HepG2 (cell line): ENCODE measurements at regions not wholly inside any gene's neighbourhood (a gene's known extent, or its start where the extent isn't known, plus 50 kb on each side); places are given as distances from the start of the nearest gene placed in this dataset.

ENCODE experiments used
- ATAC-seq: fragments of 200-7000 bp; cut with Tn5 transposase; 3 replicates; pipeline ENCODE4 v1.9.1; 2020; ENCODE audit warnings: mild to moderate bottlenecking, moderate library complexity
- BruUV-seq: library from RNA; stranded (reverse); fragments of 400-500 nt; replicated peaks from 2 replicates; lab custom pipeline; 2021; lab: Mats Ljungman, UMichigan
- CTCF ChIA-PET: fragments of 300-600 bp; formaldehyde crosslinking; extraction: SDS; loops from one replicate; lab custom pipeline; 2021; ENCODE audit warnings: low total read pairs, inconsistent platforms, low intra/inter-chr PET ratio; lab: Yijun Ruan, JAX
- POLR2A ChIA-PET: fragments of 350-600 bp; sonication (Branson Sonifier 250); formaldehyde crosslinking; loops from one replicate; lab custom pipeline; 2020; ENCODE audit warnings: antibody characterized with exemption, inconsistent platforms; lab: Yijun Ruan, JAX
- DNase-seq: peaks from one replicate; pipeline ENCODE4 v3.0.0-alpha.2; 2015; ENCODE audit warnings: low spot score
- FAIRE-seq: peaks from 3 replicates; lab custom pipeline; 2011; peaks lifted over from hg19 to GRCh38; lab: Jason Lieb, UNC
- H2AFZ ChIP-seq: one replicate; pipeline ENCODE4 v1.6.1; 2011; ENCODE audit warnings: low read length, inconsistent platforms
- H3K27ac ChIP-seq: fragments of 300-600 bp; 3 replicates; pipeline ENCODE4 v1.8.0; 2011; ENCODE audit warnings: mixed run types, mild to moderate bottlenecking, mixed read lengths, low read length, inconsistent platforms; ENCODE audit not compliant: insufficient read depth; ENCODE audit errors: extremely low read length
- H3K27me3 ChIP-seq, 2 experiments: fragments of 200-600 bp in 1 of 2; 2 replicates in 1 of 2; 3 replicates in 1 of 2; pipeline versions ENCODE4 v1.6.0 to v1.8.0; 2011; ENCODE audit warnings: low read length in 2 of 2, mild to moderate bottlenecking in 2 of 2, moderate library complexity in 2 of 2, inconsistent platforms in 1 of 2; ENCODE audit not compliant: insufficient read depth in 2 of 2, control insufficient read depth in 1 of 2
- H3K36me3 ChIP-seq, 2 experiments: fragments of 200-600 bp in 1 of 2; replicated peaks in 1 of 2; 2 replicates in 1 of 2; 3 replicates in 1 of 2; pipeline versions ENCODE4 v1.5.1 to v1.8.0; 2011; ENCODE audit warnings: low read length in 2 of 2, inconsistent platforms in 1 of 2; ENCODE audit not compliant: insufficient read depth in 2 of 2, control insufficient read depth in 1 of 2
- H3K4me1 ChIP-seq: 2 replicates; pipeline ENCODE4 v1.5.1; 2012; ENCODE audit warnings: low read length, inconsistent platforms; ENCODE audit not compliant: insufficient read depth
- H3K4me2 ChIP-seq: 2 replicates; pipeline ENCODE4 v1.6.0; 2011; ENCODE audit warnings: low read depth, low read length, inconsistent platforms
- H3K4me3 ChIP-seq, 3 experiments: fragments of 200-600 bp in 1 of 3; sonication (generic), shearing (Covaris generic) in 1 of 3; replicated peaks in 1 of 3; 2 replicates each; pipeline ENCODE4 v1.5.1; 2011 to 2016; ENCODE audit warnings: low read length in 3 of 3, inconsistent platforms in 2 of 3, low read depth in 2 of 3, mild to moderate bottlenecking in 2 of 3, control low read depth in 1 of 3, mixed read lengths in 1 of 3; ENCODE audit not compliant: insufficient read depth in 1 of 3
- H3K79me2 ChIP-seq: one replicate; pipeline ENCODE4 v1.6.1; 2011; ENCODE audit warnings: low read length, inconsistent platforms; ENCODE audit not compliant: insufficient read depth
- H3K9ac ChIP-seq: 2 replicates; pipeline ENCODE4 v1.6.0; 2011; ENCODE audit warnings: mild to moderate bottlenecking, low read depth, low read length, inconsistent platforms; ENCODE audit not compliant: insufficient read depth
- H3K9me3 ChIP-seq: 2 replicates; pipeline ENCODE4 v1.5.1; 2012; ENCODE audit warnings: mild to moderate bottlenecking, low read length
- H4K20me1 ChIP-seq: 2 replicates; pipeline ENCODE4 v1.6.0; 2011; ENCODE audit warnings: inconsistent platforms, mild to moderate bottlenecking, low read length, moderate library complexity; ENCODE audit not compliant: insufficient read depth
- BCL6 ChIP-seq: IDR thresholded peaks from 2 replicates; pipeline ENCODE4 v1.6.1; 2016; ENCODE audit warnings: missing genetic modification reagents, missing compliant biosample characterization
- CBFB ChIP-seq: sonication (generic); formaldehyde crosslinking; IDR thresholded peaks from 2 replicates; pipeline ENCODE4 v1.4.0; 2020; ENCODE audit warnings: missing genetic modification reagents
- NCOA5 ChIP-seq: sonication (generic); formaldehyde crosslinking; IDR thresholded peaks from 2 replicates; pipeline ENCODE4 v1.4.0; 2020; ENCODE audit warnings: missing genetic modification reagents
- NPAS2 ChIP-seq: sonication (generic); formaldehyde crosslinking; IDR thresholded peaks from 2 replicates; pipeline ENCODE4 v1.8.0; 2022; ENCODE audit warnings: mild to moderate bottlenecking, missing genetic modification reagents, borderline replicate concordance
- PRPF4 ChIP-seq: fragments of 200-400 bp; formaldehyde crosslinking; IDR thresholded peaks from 2 replicates; pipeline ENCODE4 v1.6.1; 2016; ENCODE audit warnings: low read length, low read depth; ENCODE audit not compliant: poor library complexity, severe bottlenecking
- RBM22 ChIP-seq: fragments of 200-400 bp; formaldehyde crosslinking; optimal IDR thresholded peaks from 2 replicates; pipeline ENCODE3; 2017; ENCODE audit warnings: mild to moderate bottlenecking, low read length, moderate library complexity
- TBP ChIP-seq: sonication (generic); formaldehyde crosslinking; IDR thresholded peaks from 2 replicates; pipeline ENCODE4 v1.5.0; 2020; ENCODE audit warnings: missing genetic modification reagents
- ZNF558 ChIP-seq: sonication (generic); formaldehyde crosslinking; IDR thresholded peaks from 2 replicates; pipeline ENCODE4 v1.9.0; 2022; ENCODE audit warnings: mild to moderate bottlenecking, missing genetic modification reagents, borderline replicate concordance
- ZNF564 ChIP-seq: sonication (generic); formaldehyde crosslinking; IDR thresholded peaks from 2 replicates; pipeline ENCODE4 v1.8.1; 2023; ENCODE audit warnings: mild to moderate bottlenecking, missing genetic modification reagents
- ZNF670 ChIP-seq: sonication (generic); formaldehyde crosslinking; IDR thresholded peaks from 2 replicates; pipeline ENCODE4 v1.8.0; 2022; ENCODE audit warnings: mild to moderate bottlenecking, missing genetic modification reagents, borderline replicate concordance
- ZNF713 ChIP-seq: sonication (generic); formaldehyde crosslinking; IDR thresholded peaks from 2 replicates; pipeline ENCODE4 v1.4.0; 2020; ENCODE audit warnings: mild to moderate bottlenecking, missing genetic modification reagents
- WGBS: methylation state at CpG from one replicate; pipeline ENCODE4 v1.1.6; 2017; ENCODE audit warnings: low lambda C conversion rate; 5-methylcytosine and 5-hydroxymethylcytosine counted together
- in situ Hi-C: cut with HindIII; loops from 2 replicates; pipeline ENCODE4 v1.10.0; 2017; ENCODE audit warnings: low pct_unique_long_range_greater_than_20kb; ENCODE audit not compliant: extremely low pct_ligation_motif_present
- intact Hi-C: fragments of 100-400 bp; cut with micrococcal nuclease; formaldehyde crosslinking; loops from one replicate; pipeline ENCODE4 v1.10.0; 2022; ENCODE audit not compliant: unreplicated experiment
- TF ChIP-seq, protein P1 (sequence below): sonication (generic); formaldehyde crosslinking; IDR thresholded peaks from 2 replicates; pipeline ENCODE4 v1.4.0; 2020; ENCODE audit warnings: mild to moderate bottlenecking, missing genetic modification reagents
- TF ChIP-seq, protein P2 (sequence below): sonication (generic); formaldehyde crosslinking; IDR thresholded peaks from 2 replicates; pipeline ENCODE4 v1.4.0; 2020; ENCODE audit warnings: missing genetic modification reagents
- TF ChIP-seq, protein P3 (sequence below): IDR thresholded peaks from 2 replicates; pipeline ENCODE4 v1.6.1; 2016; ENCODE audit warnings: control low read depth

DNA sequence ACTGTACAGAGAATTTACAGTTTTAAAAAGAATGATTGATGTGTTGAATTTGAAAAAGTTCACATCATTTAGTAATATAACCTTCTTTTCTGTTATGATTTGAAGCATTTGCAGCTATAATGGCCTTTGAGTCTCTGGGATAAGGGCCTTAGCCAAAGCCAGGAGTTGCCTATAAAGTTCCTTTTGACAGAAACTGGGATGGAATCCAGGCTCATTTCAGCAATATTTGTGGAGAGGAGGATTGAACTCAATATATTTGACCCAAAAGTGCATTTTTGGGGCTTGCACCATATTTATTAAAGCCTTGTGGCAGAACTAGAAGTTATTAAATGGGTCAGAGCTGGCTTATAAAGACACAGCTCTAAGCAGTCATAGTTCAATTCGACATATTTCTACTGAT lies 348.7 kb upstream of the EPHA3 start:
- ATAC-seq (no peak), DNase-seq (no peak), FAIRE-seq (no peak)
- POLR2A ChIA-PET, result no interaction called here
- Histone ChIP-seq H3K4me1 (no peaks in the 10 kb centered on the region), H3K27ac (no peak overlapping the region), H3K36me3 (no peaks in the 10 kb centered on the region), H3K27me3 (no peaks in the 10 kb centered on the region), H4K20me1 (no peaks in the 10 kb centered on the region), H3K9me3 (no peaks in the 10 kb centered on the region), H2AFZ (no peak overlapping the region), H3K79me2 (no peaks in the 10 kb centered on the region), H3K9ac (no peak overlapping the region), H3K4me2 (no peak overlapping the region), H3K4me3 (no peak overlapping the region)
- intact Hi-C loops (no loop called here), in situ Hi-C loops (no loop called here)
- CTCF ChIA-PET, result no interaction called here
- WGBS, result 0% methylated on average over 1 of the region's 1 CpG
- no peak for TF ChIP-seq ZNF564 (CRISPR knock-in tag)
- no peak for TF ChIP-seq ZNF558
- TF ChIP-seq CBFB (CRISPR knock-in tag), result no peak
- TF ChIP-seq ZNF670 (CRISPR knock-in tag), result no peak
- no peak for TF ChIP-seq NCOA5 (CRISPR knock-in tag)
- TF ChIP-seq PRPF4, result no peak
- no peak for TF ChIP-seq NPAS2 (CRISPR knock-in tag)
- no peak for TF ChIP-seq BCL6 (CRISPR knock-in tag)
- TF ChIP-seq, protein P1, sequence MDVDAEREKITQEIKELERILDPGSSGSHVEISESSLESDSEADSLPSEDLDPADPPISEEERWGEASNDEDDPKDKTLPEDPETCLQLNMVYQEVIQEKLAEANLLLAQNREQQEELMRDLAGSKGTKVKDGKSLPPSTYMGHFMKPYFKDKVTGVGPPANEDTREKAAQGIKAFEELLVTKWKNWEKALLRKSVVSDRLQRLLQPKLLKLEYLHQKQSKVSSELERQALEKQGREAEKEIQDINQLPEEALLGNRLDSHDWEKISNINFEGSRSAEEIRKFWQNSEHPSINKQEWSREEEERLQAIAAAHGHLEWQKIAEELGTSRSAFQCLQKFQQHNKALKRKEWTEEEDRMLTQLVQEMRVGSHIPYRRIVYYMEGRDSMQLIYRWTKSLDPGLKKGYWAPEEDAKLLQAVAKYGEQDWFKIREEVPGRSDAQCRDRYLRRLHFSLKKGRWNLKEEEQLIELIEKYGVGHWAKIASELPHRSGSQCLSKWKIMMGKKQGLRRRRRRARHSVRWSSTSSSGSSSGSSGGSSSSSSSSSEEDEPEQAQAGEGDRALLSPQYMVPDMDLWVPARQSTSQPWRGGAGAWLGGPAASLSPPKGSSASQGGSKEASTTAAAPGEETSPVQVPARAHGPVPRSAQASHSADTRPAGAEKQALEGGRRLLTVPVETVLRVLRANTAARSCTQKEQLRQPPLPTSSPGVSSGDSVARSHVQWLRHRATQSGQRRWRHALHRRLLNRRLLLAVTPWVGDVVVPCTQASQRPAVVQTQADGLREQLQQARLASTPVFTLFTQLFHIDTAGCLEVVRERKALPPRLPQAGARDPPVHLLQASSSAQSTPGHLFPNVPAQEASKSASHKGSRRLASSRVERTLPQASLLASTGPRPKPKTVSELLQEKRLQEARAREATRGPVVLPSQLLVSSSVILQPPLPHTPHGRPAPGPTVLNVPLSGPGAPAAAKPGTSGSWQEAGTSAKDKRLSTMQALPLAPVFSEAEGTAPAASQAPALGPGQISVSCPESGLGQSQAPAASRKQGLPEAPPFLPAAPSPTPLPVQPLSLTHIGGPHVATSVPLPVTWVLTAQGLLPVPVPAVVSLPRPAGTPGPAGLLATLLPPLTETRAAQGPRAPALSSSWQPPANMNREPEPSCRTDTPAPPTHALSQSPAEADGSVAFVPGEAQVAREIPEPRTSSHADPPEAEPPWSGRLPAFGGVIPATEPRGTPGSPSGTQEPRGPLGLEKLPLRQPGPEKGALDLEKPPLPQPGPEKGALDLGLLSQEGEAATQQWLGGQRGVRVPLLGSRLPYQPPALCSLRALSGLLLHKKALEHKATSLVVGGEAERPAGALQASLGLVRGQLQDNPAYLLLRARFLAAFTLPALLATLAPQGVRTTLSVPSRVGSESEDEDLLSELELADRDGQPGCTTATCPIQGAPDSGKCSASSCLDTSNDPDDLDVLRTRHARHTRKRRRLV (CRISPR knock-in tag), result no peak
- TF ChIP-seq ZNF713 (CRISPR knock-in tag), result no peak
- TF ChIP-seq, protein P2, sequence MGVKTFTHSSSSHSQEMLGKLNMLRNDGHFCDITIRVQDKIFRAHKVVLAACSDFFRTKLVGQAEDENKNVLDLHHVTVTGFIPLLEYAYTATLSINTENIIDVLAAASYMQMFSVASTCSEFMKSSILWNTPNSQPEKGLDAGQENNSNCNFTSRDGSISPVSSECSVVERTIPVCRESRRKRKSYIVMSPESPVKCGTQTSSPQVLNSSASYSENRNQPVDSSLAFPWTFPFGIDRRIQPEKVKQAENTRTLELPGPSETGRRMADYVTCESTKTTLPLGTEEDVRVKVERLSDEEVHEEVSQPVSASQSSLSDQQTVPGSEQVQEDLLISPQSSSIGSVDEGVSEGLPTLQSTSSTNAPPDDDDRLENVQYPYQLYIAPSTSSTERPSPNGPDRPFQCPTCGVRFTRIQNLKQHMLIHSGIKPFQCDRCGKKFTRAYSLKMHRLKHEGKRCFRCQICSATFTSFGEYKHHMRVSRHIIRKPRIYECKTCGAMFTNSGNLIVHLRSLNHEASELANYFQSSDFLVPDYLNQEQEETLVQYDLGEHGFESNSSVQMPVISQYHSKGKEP (CRISPR knock-in tag), result no peak
- TF ChIP-seq TBP (CRISPR knock-in tag), result no peak
- no peak for TF ChIP-seq RBM22
- TF ChIP-seq, protein P3, sequence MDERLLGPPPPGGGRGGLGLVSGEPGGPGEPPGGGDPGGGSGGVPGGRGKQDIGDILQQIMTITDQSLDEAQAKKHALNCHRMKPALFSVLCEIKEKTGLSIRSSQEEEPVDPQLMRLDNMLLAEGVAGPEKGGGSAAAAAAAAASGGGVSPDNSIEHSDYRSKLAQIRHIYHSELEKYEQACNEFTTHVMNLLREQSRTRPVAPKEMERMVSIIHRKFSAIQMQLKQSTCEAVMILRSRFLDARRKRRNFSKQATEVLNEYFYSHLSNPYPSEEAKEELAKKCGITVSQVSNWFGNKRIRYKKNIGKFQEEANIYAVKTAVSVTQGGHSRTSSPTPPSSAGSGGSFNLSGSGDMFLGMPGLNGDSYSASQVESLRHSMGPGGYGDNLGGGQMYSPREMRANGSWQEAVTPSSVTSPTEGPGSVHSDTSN (CRISPR knock-in tag), result no peak
- BruUV-seq, result no TSS peak
